D341Med (cell line): ENCODE measurements at regions not wholly inside any gene's neighbourhood (a gene's known extent, or its start where the extent isn't known, plus 50 kb on each side); places are given as distances from the start of the nearest gene placed in this dataset.

Source experiments
- DNase-seq: peaks from one replicate; pipeline ENCODE4 v3.0.0; 2012; ENCODE audit warnings: low spot score

DNA sequence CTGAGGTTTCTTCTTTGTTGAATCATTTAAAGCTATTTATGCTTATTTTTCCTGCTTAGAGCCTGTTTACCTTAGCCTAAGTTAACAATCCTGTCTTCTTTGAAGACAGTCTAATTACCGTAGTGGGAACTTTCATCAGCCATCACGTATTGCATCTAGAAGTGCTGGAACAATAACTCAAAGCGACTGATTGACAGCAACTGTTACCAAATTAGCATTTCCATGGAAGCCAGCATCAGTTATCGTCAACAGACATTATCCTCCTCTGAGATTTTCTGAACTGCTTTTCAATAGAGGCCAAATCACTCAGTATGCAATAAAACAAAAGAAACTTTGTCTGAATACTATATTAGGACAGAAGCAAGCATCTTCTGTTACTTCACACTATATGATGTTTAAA lies 433.3 kb upstream of the SLITRK1 start:
- DNase-seq = no peak

DNA sequence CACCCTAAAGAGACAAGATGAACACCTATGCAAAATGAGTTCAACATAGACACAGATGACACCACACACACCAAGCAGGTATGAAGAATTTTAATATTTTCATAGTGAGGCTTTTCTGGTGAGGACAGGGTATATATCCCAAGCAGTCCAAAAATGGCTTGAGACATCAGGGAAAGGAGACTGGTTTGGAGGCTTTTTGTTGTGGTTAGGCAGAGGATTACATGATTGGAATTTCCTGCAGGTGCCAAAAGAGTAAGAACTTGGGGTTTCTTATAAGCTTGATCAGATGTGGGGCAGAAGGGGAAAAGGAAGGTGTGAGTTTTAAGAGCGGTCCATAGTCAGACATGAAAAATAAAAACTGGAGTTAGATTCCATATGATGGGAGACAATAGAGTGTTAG lies 420.8 kb upstream of the SLITRK1 start:
- no peak for DNase-seq

DNA sequence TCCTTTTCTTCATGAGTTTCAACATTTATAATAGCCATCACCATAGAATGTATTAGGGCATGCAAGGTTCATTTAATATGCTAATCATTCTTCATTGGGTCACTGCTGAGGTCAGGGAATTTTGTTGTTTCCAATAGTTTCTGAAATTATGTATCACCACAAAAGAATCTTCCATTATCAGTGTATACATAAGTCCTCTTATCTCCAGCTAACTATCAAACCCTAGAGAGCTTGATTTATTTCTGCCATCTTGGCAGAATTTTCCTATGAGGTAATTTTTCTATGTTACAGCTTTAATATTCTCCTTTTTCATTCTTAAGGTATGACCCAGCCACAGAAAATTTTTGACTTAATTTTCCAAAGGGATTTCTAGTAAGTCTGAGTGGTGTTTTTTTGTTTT lies 415.0 kb upstream of the SLITRK1 start:
- no peak for DNase-seq

DNA sequence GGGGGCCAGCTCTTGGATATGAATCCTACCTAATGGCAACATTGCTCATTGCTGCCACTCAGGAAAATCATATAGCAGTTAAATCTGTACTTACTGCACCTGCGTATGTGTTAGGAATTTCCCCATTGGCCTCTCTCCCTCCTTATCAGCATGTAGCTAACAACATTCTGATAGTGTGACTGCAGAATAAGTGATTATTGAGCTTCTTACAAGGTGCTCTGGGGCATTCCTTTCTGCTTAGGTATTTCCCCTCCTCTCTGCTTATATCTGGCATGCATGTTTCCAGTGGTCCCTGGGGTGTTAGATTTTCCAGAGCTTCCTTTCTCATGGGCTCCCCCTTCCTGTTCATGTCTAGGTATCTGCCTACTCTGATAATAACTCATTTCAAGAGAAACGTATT lies 414.1 kb upstream of the SLITRK1 start:
- DNase-seq = no peak

DNA sequence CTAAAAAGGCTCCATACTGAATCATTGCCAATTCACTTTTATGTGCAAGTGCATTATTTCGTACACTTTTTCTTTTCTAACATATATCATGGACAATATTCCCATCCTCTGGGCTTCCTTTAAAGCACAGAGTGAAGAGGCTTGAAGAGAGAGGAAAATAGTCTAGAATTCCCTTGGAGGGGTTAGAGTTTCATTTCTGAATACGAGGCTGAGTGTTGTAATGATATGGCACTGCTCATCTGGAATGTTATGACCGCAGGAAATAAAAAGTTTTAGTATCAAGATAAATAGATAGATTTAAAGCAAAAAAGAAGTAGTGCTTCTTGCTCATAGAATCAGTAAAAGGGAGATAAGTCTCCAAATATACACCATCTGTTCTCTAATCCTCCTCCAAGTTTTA lies 412.3 kb upstream of the SLITRK1 start:
- DNase-seq = no peak

DNA sequence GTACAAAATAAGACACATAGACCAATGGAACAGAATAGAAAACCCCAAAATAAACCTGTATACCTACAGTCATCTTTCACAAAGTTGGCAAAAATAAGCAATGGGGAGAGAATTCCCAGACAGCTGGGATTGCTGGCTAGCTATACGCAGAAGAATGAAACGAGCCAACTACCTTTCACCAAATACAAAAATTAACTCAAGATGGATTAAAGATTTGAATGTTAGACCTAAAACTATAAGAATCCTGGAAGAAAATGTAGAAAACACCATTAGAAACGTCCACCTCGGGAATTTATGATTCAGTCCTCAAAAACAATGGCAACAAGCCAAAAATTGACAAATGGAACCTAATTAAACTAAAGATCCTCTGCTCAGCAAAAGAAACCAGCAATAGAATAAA lies 408.1 kb upstream of the SLITRK1 start:
- no peak for DNase-seq

DNA sequence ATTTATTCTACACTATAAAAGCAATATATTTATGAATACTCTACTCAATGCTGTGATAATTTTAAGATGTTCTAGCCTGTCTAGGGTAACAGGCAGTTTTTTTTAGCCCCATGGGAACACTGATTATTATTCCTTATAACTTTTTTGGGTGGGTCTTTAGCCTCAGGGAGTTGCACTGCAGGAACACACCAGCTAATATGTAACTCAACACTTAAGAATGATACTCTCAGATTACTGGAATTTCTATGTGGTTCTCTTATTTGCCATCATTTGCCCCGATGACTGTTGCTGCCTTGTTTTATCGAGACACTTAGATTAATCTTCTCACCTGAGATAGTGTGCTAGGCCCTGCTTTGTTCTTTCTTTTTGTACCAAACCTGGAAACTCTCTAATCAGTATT lies 396.9 kb upstream of the SLITRK1 start:
- DNase-seq = no peak

DNA sequence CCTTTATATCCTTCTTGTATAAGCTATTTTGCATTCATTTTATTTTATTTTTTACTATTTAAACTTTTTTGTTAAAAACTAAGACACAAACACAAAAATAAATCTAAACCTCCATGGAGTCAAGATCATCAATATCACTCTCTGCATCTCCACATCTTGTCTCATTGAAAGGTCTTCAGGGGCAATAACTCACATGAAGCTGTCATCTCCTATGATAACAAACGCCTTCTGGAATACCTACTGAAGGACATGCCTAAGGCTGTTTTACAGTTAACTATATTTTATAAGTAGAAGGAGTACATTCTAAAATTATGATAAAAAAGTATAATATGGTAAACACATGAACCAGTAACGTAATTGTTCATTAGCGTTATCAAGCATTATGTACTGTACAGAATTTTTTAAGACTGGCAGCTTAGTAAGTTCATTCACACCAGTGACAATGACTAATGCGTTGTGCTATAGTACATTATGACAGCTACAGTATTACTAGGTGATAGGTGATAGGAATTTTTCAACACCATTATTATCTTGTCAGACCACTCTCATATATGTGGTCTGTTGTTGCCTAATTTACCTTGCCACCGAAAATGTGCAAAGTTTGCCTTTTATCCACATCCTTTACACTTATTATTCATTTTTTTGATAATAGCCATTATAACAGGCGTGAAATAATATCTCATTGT lies 390.7 kb upstream of the SLITRK1 start:
- DNase-seq = no peak

DNA sequence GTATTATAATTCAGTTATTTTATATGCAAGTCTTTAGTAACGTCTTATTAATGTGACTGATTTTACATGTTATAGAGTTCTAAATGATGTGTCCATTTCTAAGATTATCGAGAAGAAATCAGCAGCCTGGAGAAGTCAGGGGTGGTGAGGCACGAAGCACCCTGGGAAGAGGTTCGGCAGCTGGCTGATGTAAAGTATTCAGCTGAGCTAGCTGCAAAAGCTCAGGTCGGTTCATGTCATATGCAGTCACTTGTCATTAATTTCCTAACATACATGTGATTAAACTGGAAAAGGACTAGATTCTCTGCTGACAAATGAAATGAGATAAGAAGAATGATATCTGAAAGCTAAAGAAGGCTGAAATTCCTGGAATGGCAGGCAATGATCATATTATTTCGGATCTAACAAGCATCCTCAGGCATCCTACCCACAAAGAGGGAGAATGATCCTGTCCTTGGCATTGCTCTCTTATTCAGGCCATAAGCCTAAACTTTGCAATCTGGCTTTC lies 383.0 kb upstream of the SLITRK1 start:
- DNase-seq = no peak

DNA sequence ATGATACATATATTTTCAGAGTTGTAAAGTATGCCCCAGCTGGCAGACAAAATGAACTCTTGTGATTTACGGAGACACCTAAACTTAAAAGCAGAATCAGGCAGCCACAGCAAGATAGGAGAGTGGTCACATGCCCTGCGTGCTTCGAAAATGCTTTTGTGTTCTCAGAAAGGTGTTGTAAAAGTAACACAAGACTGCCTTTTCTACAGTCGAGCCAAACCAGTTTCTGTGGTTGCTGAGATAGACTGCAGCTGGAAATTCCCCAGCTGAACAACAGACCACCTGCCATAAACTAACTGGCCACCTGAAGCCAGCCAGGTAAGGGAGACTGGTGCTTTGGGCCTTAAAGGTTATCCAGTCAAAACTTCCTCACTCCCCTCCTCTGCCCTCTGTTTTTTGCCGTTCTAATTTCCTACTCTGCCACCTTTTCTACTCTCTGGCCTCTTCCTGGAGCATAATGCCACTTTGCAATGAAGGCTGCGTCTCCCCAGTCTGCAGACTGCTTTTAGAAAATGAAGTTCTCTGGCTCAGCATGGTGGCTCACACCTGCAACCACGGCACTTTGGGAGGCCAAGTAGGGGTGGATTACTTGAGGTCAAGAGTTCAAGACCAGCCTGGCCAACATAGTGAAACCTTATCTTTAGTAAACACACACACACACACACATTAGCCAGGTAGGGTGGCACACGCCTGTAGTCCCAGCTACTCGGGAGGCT lies 381.2 kb upstream of the SLITRK1 start:
- no peak for DNase-seq

DNA sequence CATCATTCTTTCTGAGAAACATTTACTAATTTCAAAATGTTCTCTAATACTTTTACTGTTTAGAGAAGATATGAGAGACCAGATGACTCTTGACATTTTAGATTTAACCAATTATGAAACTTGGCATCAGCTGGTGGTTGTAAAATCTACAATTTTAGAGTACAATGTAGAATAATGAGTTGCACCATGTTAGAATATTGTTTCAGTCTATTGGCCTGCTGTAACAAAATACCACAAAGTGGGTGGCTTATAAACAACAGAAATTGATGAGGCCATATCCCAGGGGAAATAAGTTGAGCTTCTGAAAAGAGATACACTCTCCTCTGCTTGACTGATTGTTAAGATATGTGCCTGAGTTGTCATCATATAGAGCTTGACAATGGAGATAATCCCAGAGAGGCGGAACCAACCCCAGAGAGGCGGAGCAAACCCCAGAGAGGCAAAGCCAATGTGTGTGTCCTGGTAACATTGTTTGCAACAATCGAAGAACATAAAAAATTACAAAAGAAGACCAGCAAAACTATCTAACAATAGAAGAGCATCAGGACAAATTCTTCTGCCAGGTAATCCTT lies 373.0 kb upstream of the SLITRK1 start:
- DNase-seq = no peak

DNA sequence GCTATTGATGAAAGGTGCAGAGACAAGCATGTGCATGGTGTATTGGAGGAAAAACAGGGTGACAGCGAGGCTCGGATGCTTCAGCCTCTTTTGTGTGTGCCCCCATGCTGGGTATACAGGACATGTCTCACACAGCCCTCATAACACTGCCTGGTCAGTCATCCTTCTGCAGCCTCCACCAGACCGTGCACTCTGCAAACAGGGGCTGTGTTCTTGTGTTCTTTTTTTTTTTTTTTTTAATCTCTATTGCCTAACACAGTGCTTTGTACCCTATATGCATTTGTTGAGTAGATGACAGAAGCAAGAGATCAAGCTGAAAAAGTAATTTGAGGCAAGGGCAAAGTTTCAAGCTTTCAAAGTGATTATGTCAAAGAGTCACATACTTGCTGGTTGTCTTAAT lies 367.2 kb upstream of the SLITRK1 start:
- DNase-seq = no peak

DNA sequence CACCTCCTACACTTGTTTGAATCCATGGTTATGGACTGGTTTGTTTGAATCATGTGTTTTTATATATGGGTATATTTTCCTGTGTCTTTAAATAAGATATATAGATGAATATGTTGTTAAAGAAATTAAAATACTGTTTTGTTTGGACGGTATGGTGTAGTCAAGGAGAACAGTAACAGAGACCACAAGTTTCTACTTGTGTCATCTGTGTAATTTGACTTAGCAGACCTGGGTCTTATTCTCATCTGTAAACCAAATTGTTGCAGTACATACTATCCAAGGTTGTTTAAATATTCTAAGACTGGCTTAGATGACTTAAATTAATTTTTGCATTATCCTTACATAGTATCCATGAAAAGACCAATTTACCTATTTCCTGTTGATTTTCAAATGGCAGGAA lies 361.1 kb upstream of the SLITRK1 start:
- no peak for DNase-seq

DNA sequence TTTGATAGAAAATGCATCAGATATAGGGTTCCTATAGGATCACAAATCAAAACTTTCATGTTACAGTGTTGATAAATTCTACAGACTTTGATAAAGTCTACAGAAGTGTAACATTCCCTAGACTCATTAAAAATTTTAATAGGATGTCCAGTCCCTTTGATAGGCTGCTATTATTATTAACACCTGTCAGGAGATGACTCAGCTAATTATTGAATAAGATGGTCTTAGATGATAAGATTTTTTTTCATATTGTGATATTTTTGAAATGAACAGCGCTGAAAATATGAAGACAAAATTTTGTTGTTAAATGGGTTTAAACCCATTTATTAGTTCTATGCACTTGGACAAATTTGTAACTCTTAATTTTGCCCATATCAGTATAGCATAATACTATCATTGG lies 356.8 kb upstream of the SLITRK1 start:
- no peak for DNase-seq

DNA sequence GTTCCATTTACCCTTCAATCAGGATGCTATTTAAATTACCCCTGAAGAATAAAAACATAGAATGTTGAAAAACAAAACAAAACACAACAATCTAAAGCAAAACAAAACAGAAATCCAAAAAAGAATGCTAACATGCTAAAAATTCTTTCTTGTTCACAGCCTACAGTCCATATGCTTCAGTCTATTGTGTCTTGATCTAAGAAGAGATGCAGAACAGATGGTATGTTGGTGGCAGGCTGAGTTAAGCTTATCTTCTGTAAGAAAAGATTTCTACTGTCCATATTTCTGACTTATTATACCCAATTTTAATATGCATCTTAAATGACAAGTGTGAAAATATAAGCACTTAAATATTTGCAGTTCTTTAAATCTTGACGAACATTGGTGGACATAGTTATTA lies 356.1 kb upstream of the SLITRK1 start:
- DNase-seq = no peak

DNA sequence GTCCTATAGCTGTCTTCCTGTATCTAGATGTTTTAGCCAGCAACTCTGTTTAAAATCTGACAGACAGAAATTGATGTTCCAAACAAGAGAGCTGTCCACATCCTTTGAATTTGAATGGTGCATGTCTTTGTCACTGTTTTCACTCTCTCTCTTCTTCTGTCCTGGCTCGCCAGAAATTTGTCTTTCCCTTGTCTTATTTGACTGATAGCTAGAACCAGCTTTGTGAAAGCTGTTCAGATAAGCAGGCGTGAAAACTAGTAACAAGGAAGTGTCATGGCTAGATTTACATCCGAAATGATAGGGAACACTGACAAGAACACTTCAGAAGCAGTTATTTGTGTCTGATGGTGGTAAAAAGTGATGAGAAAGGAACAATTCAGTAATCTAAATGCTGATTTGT lies 354.9 kb upstream of the SLITRK1 start:
- DNase-seq = no peak

DNA sequence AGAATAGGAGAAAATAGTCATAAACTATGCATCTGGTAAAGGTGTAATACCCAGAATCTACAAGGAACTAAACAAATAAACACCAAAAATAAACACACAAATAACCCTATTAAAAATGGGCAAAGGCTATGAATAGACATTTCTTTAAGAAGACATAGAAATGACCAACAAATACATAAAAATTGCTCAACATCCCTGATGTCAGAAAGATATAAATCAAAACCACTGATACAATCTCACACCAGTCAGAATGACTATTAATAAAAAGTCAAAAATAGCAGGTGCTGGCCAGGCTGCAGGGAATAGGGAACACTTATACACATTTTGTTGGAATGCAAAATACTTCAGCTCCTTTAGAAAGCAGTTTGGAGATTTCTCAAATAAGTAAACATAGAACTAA lies 352.1 kb upstream of the SLITRK1 start:
- no peak for DNase-seq

DNA sequence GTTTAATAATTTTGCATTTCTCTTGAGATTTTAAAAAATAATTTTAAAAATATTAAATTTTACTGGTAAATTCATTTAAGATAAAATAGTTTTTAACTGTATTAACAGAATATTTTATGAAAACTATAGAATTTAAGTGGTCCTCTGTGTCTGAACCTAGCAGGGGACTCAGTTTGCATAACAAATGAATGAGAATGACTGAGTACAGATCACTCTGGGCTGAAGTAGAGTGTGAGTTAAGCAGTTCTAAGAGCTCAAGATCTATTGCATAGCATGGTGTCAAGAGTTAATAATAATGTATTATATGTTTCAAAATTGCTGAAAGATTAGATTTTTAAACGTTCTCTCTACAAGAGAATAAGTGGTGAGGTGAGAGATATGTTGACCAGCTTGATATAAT lies 348.3 kb upstream of the SLITRK1 start:
- DNase-seq = no peak

DNA sequence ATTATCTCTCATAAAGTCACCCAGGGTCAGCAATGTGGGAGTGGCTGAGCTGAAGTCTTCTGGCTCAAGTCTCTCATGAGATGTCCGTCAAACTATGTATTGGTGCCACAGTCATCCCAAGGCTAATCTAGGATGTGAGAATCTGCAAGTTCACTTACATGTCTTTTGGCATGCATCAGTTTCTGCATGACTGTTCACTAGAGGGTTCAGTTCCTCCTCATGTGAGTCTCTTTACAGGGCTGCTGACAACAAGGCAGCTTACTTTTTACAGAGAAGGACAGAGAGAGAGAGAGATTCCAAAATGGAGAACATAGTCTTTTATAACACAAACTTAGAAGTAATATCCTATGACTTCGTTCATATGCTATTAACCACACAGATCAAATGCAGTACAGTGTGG lies 328.8 kb upstream of the SLITRK1 start:
- DNase-seq = no peak

DNA sequence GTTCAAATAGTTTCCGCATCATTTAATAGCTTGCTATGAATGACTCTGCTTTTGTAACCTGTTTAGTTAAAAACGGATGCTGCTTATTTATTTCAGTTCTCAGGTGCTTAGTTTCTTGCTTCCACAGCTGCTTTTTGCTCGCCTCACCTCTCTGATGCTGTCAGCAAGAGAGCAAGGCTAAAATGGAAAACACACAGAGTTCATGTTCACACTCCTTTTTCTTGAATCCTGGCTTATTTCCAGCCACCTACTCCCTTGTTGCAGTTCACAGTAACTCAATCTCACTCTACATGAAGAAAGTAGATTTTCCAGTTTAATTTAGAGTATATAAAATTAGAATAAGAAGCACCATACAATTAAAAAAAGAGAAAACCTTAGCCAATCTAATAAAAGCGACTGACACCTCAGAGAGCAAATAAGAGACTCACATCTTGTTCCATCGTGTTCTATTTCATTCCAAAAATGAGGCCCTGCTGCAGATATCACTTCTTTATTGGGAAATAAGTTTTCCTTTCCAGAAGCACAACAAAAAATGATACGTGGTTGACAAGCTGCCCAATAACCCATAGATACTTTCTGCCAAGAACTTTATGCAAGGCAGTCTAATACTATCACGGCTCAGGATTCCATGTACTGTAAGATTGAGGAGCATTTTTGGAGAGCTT lies 326.1 kb upstream of the SLITRK1 start:
- DNase-seq = no peak

DNA sequence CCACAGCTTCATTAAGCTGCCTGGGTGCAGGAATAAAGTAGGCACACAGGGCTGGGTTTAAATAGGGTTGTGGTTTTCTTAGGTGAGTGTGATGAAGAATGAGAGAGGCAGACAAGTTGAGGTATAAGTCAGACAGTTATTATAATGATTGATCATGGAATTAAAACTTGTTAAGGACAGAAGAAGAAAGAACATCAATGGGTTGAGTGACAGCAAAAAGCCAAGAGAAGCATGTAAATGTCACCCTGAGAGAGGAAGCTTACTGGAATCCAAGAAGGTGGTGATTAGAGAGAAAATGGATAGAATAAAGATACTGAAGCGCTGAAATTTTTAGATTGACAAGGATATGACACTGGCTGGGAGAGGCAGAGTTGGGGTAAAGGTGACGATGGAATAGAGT lies 325.2 kb upstream of the SLITRK1 start:
- DNase-seq = no peak

DNA sequence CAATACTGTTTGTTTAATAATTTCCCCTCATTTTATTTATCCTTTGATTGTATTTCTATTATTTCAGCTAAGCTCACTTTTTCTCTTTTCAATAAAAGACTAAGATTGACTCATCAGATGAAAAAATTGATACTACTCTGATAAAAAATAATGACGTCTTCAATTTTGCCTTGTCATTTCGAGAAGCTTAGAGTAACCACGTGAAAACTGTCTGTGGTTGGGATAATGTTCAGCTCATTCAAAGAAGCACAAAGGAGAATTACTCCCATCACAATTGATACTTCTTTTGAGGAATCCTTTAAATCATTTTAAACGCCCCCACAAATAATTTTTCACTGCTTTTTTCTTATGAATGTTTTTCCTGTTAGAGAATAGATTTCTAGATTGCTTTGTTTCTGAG lies 318.7 kb upstream of the SLITRK1 start:
- no peak for DNase-seq

DNA sequence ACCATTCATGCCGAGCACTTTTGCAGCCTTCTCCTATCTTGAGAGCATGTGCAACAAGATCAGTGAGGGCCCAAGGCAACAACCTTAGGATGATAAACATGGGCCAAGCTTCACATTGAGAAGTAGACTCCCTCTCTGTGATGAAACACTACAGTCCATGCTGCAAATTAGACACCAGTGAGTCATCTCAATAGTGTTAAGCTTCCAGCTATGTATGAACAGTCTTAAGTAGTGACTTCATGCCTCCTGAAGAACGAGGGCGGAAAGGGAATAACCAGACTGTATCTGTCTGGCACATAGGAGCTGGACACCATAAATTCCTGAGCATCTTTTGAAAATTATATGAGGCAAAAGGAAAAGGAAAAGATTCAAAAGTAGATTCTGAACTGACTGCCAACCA lies 309.9 kb upstream of the SLITRK1 start:
- no peak for DNase-seq
